HL-60 (cell line): ENCODE measurements at regions not wholly inside any gene's neighbourhood (a gene's known extent, or its start where the extent isn't known, plus 50 kb on each side); places are given as distances from the start of the nearest gene placed in this dataset.

Experiments
- DNase-seq, 2 experiments: peaks; one replicate each; pipeline ENCODE4 v3.0.0-alpha.2; 2010 to 2020; ENCODE audit warnings: low read depth in 1 of 2, low spot score in 1 of 2
- H3K27ac ChIP-seq: fragments of 250-450 bp; sonication (Bioruptor Pico); replicated peaks from 2 replicates; pipeline ENCODE4 v1.5.1; 2020; ENCODE audit warnings: mild to moderate bottlenecking, moderate library complexity
- H3K27me3 ChIP-seq: fragments of 250-450 bp; sonication (Bioruptor Pico); 2 replicates; pipeline ENCODE4 v1.5.1; 2021; ENCODE audit warnings: mild to moderate bottlenecking, moderate library complexity; ENCODE audit not compliant: insufficient read depth, poor library complexity, severe bottlenecking
- H3K4me3 ChIP-seq: replicated peaks from 2 replicates; pipeline ENCODE4 v1.5.1; 2011; ENCODE audit warnings: mild to moderate bottlenecking, control low read depth, low read length; ENCODE audit not compliant: insufficient read depth
- GABPA ChIP-seq: IDR thresholded peaks from 2 replicates; pipeline ENCODE4 v1.6.1; 2012; ENCODE audit warnings: low read depth
- POLR2AphosphoS5 ChIP-seq: IDR thresholded peaks from 2 replicates; pipeline ENCODE4 v1.6.1; 2012; ENCODE audit warnings: low read depth
- SPI1 ChIP-seq: IDR thresholded peaks from 2 replicates; pipeline ENCODE4 v1.6.1; 2012; ENCODE audit warnings: low read depth, mild to moderate bottlenecking, borderline replicate concordance
- TF ChIP-seq, protein P1 (sequence below): IDR thresholded peaks from 2 replicates; pipeline ENCODE4 v1.6.1; 2012; ENCODE audit warnings: low read depth; ENCODE audit not compliant: insufficient replicate concordance
- TF ChIP-seq, protein P2 (sequence below): IDR thresholded peaks from one replicate; pipeline ENCODE4 v1.5.1; 2011; ENCODE audit warnings: low read length, control low read depth, inconsistent platforms; ENCODE audit not compliant: insufficient read depth

DNA sequence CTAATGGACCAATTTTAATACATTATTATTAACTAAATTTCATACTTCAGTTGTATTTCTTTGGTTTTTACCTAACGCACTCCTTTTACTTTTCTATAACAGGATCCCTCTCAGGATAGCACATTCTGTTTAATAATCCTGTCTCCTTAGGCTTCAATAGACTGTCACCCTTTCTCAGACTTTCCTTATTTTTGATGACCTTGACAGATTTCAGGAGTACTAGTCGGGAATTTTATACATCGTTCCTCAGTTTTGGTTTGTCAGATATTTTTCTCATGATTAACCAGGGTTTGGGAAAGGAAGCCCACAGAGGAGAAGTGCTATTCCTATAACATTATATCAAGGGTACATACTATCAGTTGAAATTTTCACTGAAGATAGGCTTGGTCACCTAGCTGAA lies 768.0 kb upstream of the GJE1 start:
- Histone ChIP-seq H3K27ac (no peak overlapping the region), H3K27me3 (no peaks in the 10 kb centered on the region), H3K4me3 (no peak overlapping the region)
- TF ChIP-seq SPI1, result no peak
- no peak for TF ChIP-seq GABPA
- TF ChIP-seq, protein P1, sequence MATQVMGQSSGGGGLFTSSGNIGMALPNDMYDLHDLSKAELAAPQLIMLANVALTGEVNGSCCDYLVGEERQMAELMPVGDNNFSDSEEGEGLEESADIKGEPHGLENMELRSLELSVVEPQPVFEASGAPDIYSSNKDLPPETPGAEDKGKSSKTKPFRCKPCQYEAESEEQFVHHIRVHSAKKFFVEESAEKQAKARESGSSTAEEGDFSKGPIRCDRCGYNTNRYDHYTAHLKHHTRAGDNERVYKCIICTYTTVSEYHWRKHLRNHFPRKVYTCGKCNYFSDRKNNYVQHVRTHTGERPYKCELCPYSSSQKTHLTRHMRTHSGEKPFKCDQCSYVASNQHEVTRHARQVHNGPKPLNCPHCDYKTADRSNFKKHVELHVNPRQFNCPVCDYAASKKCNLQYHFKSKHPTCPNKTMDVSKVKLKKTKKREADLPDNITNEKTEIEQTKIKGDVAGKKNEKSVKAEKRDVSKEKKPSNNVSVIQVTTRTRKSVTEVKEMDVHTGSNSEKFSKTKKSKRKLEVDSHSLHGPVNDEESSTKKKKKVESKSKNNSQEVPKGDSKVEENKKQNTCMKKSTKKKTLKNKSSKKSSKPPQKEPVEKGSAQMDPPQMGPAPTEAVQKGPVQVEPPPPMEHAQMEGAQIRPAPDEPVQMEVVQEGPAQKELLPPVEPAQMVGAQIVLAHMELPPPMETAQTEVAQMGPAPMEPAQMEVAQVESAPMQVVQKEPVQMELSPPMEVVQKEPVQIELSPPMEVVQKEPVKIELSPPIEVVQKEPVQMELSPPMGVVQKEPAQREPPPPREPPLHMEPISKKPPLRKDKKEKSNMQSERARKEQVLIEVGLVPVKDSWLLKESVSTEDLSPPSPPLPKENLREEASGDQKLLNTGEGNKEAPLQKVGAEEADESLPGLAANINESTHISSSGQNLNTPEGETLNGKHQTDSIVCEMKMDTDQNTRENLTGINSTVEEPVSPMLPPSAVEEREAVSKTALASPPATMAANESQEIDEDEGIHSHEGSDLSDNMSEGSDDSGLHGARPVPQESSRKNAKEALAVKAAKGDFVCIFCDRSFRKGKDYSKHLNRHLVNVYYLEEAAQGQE, result no peak
- TF ChIP-seq, protein P2, sequence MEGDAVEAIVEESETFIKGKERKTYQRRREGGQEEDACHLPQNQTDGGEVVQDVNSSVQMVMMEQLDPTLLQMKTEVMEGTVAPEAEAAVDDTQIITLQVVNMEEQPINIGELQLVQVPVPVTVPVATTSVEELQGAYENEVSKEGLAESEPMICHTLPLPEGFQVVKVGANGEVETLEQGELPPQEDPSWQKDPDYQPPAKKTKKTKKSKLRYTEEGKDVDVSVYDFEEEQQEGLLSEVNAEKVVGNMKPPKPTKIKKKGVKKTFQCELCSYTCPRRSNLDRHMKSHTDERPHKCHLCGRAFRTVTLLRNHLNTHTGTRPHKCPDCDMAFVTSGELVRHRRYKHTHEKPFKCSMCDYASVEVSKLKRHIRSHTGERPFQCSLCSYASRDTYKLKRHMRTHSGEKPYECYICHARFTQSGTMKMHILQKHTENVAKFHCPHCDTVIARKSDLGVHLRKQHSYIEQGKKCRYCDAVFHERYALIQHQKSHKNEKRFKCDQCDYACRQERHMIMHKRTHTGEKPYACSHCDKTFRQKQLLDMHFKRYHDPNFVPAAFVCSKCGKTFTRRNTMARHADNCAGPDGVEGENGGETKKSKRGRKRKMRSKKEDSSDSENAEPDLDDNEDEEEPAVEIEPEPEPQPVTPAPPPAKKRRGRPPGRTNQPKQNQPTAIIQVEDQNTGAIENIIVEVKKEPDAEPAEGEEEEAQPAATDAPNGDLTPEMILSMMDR, result no peak
- TF ChIP-seq POLR2AphosphoS5, result no peak
- no peak for DNase-seq

- DNase-seq, result no peak
- TF ChIP-seq, protein P2, result no peak
- TF ChIP-seq SPI1 (no peak), POLR2AphosphoS5 (no peak), GABPA (no peak)
- TF ChIP-seq, protein P1, result no peak
- Histone ChIP-seq H3K4me3 (no peak overlapping the region), H3K27me3 (no peaks in the 10 kb centered on the region), H3K27ac (no peak overlapping the region)
These were observed 768.5 kb upstream of the GJE1 start for GRCh38 chr6:141364232-141364631.

DNA sequence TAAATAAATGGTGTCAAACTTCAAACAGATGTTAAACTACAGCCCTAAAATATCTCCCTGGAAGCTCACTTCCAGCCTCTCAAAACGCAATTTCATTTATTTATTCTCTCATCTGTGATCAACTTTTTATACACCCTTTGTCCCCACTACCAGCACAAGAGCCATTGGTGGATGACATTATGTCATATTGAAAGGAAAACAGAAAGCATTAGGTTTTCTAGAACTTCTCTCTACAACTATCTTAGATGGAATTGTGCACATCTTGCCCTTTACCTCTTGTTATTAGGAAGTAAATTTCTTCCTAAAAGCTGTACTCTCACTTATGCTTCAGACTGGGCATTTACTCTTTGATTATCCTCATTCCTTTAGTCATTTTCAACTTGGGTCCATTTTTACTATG lies 771.2 kb upstream of the GJE1 start:
- H3K27me3 ChIP-seq, result no peaks in the 10 kb centered on the region
- DNase-seq, result no peak
- H3K4me3 ChIP-seq, result no peak overlapping the region
- no peak overlapping the region for H3K27ac ChIP-seq
- TF ChIP-seq, protein P2, result no peak
- TF ChIP-seq, protein P1, result no peak
- no peak for TF ChIP-seq GABPA
- no peak for TF ChIP-seq SPI1
- no peak for TF ChIP-seq POLR2AphosphoS5
